ENCODE measurements at regions not wholly inside any gene's neighbourhood (a gene's known extent, or its start where the extent isn't known, plus 50 kb on each side); places are given as distances from the start of the nearest gene placed in this dataset.
A peak's percentile ranks its signal among the peaks of the same experiment; 100 is the strongest.

DNA sequence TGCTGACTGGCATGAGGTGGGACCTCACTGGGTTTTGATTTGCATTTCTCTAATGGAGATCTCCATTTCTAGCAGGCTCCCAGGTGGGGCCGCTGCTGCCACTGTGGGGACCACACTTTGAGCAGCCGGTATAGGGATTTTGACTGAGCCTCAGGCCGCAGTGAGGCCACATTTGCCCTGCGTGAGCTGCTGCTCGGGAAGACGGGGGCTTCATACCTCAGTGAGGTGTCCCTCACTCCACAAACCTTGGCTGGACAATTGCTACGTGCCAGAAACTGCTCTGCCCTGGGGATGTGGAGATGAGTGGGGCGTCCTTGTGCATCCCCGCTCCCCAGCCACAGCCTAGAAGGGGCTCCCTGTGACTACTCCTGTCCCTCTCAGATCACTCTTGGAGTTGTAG is 134.3 kb downstream of the ANKRD60 start:
- Histone ChIP-seq H3K23ac (ENCODE audit: insufficient read length, low read depth, low read length) (no peak overlapping the region), H4K8ac (replicated peaks; ENCODE audit: insufficient read length, low read depth, low read length) (no peak overlapping the region), H2BK120ac (ENCODE audit: low read depth, low read length, poor library complexity, severe bottlenecking) (no peak overlapping the region), H3K79me1 (ENCODE audit: insufficient read depth, low read depth, low read length, poor library complexity, severe bottlenecking) (no peaks in the 10 kb centered on the region), H3K4ac (ENCODE audit: low read depth, low read length) (no peak overlapping the region; the same call in 1 of the 2 replicates), H3K18ac (ENCODE audit: insufficient read length, low read depth, low read length) (no peak overlapping the region), H2AFZ (ENCODE audit: low read length) (no peak overlapping the region), H3K14ac (ENCODE audit: insufficient read depth, low read length) (no peak overlapping the region), H4K91ac (ENCODE audit: insufficient read length, low read depth, low read length) (peak overlapping the region; percentile 25), H3K27ac (ENCODE audit: insufficient read length, low read depth, low read length) (no peak overlapping the region), H2BK5ac (ENCODE audit: insufficient read length, low read length) (no peak overlapping the region), H3T11ph (ENCODE audit: low read length) (no peak overlapping the region), H3K9ac (ENCODE audit: extremely low read depth, insufficient read length, low read length) (no peak overlapping the region), H4K20me1 (ENCODE audit: control insufficient read depth, insufficient read depth, insufficient read length) (no peaks in the 10 kb centered on the region), H2AK5ac (ENCODE audit: insufficient read length, low read length) (no peak overlapping the region), H3K27me3 (ENCODE audit: insufficient read depth, low read length) (no peaks in the 10 kb centered on the region), H2BK20ac (ENCODE audit: low read depth, low read length, poor library complexity, severe bottlenecking) (no peak overlapping the region), H2BK12ac (ENCODE audit: insufficient read length, low read depth, low read length) (no peak overlapping the region), H3K4me2 (ENCODE audit: insufficient read depth, insufficient read length, low read length) (no peak overlapping the region), H3K79me2 (ENCODE audit: insufficient read depth, low read length) (no peaks in the 10 kb centered on the region), H3K23me2 (ENCODE audit: insufficient read length, low read depth, low read length, poor library complexity, severe bottlenecking) (no peaks in the 10 kb centered on the region), H3K9me3 (ENCODE audit: control insufficient read depth, low read depth, low read length) (no peaks in the 10 kb centered on the region), H4K5ac (ENCODE audit: insufficient read length, low read depth, low read length) (no peak overlapping the region), H3K56ac (ENCODE audit: insufficient read length, low read depth, low read length) (no peak overlapping the region), H2BK15ac (ENCODE audit: low read depth, low read length) (no peak overlapping the region), H3K4me1 (ENCODE audit: insufficient read depth, low read length) (no peaks in the 10 kb centered on the region)
- no CpG with 5 or more reads among the region's 9 CpGs for WGBS (ENCODE audit: extremely low coverage, insufficient read length, low lambda C conversion rate)
- Mint-ChIP-seq H3K27ac (no peak overlapping the region), H3K4me1 (peaks cover 0 to 4% of the 10 kb centered on the region in 2 experiments; a peak in 2 of 4 replicates), H3K27me3 (ENCODE audit: low read depth) (peaks cover 4% of the 10 kb centered on the region), H3K36me3 (ENCODE audit: insufficient read depth in 1 of 3, low read depth in 3 of 3) (no peaks in the 10 kb centered on the region; a peak in 2 of 7 replicates), H3K4me3 (no peak overlapping the region), H3K9me3 (peaks cover 0 to 3% of the 10 kb centered on the region in 2 experiments; a peak in 2 of 5 replicates)
- peak; percentile 22 for DNase-seq
- TF ChIP-seq, protein P1, sequence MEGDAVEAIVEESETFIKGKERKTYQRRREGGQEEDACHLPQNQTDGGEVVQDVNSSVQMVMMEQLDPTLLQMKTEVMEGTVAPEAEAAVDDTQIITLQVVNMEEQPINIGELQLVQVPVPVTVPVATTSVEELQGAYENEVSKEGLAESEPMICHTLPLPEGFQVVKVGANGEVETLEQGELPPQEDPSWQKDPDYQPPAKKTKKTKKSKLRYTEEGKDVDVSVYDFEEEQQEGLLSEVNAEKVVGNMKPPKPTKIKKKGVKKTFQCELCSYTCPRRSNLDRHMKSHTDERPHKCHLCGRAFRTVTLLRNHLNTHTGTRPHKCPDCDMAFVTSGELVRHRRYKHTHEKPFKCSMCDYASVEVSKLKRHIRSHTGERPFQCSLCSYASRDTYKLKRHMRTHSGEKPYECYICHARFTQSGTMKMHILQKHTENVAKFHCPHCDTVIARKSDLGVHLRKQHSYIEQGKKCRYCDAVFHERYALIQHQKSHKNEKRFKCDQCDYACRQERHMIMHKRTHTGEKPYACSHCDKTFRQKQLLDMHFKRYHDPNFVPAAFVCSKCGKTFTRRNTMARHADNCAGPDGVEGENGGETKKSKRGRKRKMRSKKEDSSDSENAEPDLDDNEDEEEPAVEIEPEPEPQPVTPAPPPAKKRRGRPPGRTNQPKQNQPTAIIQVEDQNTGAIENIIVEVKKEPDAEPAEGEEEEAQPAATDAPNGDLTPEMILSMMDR (conservative IDR thresholded peaks at IDR 0.05): no peak
